Mucosa of descending colon (tissue), 3 donors: ENCODE measurements at regions not wholly inside any gene's neighbourhood (a gene's known extent, or its start where the extent isn't known, plus 50 kb on each side); places are given as distances from the start of the nearest gene placed in this dataset.
"Not testable (repeated sequence)": the region's sequence is repeated elsewhere in the genome, so short reads cannot be mapped to it uniquely, and the experiment has no call there.

Experiments
- ATAC-seq: fragments of 200-7000 bp; cut with Tn5 transposase; one replicate; pipeline ENCODE4 v1.9.1; 2020; ENCODE audit warnings: mild to moderate bottlenecking, moderate library complexity
- DNase-seq, 3 donors: peaks; one replicate each; pipeline ENCODE4 v3.0.0-alpha.2; 2020
- H3K36me3 ChIP-seq: fragments of 200-600 bp; one replicate; pipeline ENCODE4 v1.8.0; 2021; ENCODE audit warnings: low read depth, mild to moderate bottlenecking
- H3K4me1 ChIP-seq: fragments of 200-600 bp; one replicate; pipeline ENCODE4 v1.8.0; 2021; ENCODE audit warnings: low read depth, mild to moderate bottlenecking
- H3K4me3 ChIP-seq: fragments of 200-600 bp; one replicate; pipeline ENCODE4 v1.8.0; 2021; ENCODE audit warnings: mild to moderate bottlenecking
- H3K9me3 ChIP-seq: fragments of 200-600 bp; one replicate; pipeline ENCODE4 v1.8.0; 2021; ENCODE audit warnings: mild to moderate bottlenecking
- CTCF ChIP-seq: fragments of 200-600 bp; IDR thresholded peaks from one replicate; pipeline ENCODE4 v1.8.0; 2022; ENCODE audit warnings: antibody characterized with exemption, mild to moderate bottlenecking
- intact Hi-C, 2 donors: fragments of 100-400 bp; cut with DNase I in 1 of 2; cut with micrococcal nuclease in 1 of 2; formaldehyde crosslinking; loops; one replicate each; pipeline versions ENCODE4 v1.11.0 to v1.11.1; 2022; cut with DNase I, micrococcal nuclease
- donor health status: DM: no; HTN: no; CAD: no; lungs with moderate emphysema.
- donor health status: DM: no; HTN: no; CAD: no.
- donor health status: DM: no; HTN: yes; CAD: no.

- Histone ChIP-seq H3K4me3 (no peak overlapping the region), H3K36me3 (no peaks in the 10 kb centered on the region), H3K4me1 (no peaks in the 10 kb centered on the region), H3K9me3 (peaks cover 23% of the 10 kb centered on the region)
- ATAC-seq (no peak), DNase-seq (no peak)
- intact Hi-C loops: no loop called here
- no peak for TF ChIP-seq CTCF
Measured at GRCh38 chr17:54666559-54666958, 234.1 kb upstream of the TOM1L1 start.

GRCh38 chr17:54678158-54678557 lies 222.5 kb upstream of the TOM1L1 start:
- H3K4me1 ChIP-seq: no peaks in the 10 kb centered on the region
- no peaks in the 10 kb centered on the region for H3K9me3 ChIP-seq
- DNase-seq: no peak
- intact Hi-C loops: no loop called here
- no peak for ATAC-seq
- TF ChIP-seq CTCF: no peak
- no peak overlapping the region for H3K4me3 ChIP-seq
- H3K36me3 ChIP-seq: no peaks in the 10 kb centered on the region

- H3K9me3 ChIP-seq: peaks cover 9% of the 10 kb centered on the region
- no peaks in the 10 kb centered on the region for H3K36me3 ChIP-seq
- no peaks in the 10 kb centered on the region for H3K4me1 ChIP-seq
- intact Hi-C loops: no loop called here
- TF ChIP-seq CTCF: no peak
- H3K4me3 ChIP-seq: no peak overlapping the region
- ATAC-seq (no peak), DNase-seq (no peak)
Measured at GRCh38 chr17:54680410-54680809, 220.2 kb upstream of the TOM1L1 start.

GRCh38 chr17:54694287-54694887 lies 206.3 kb upstream of the TOM1L1 start:
- no peak overlapping the region for H3K4me3 ChIP-seq
- no peak for DNase-seq
- peaks cover 13% of the 10 kb centered on the region for H3K9me3 ChIP-seq
- intact Hi-C loops: no loop called here
- no peaks in the 10 kb centered on the region for H3K36me3 ChIP-seq
- no peak for ATAC-seq
- TF ChIP-seq CTCF: no peak
- no peaks in the 10 kb centered on the region for H3K4me1 ChIP-seq

- H3K36me3 ChIP-seq, H3K4me1 ChIP-seq, intact Hi-C loops, DNase-seq, ATAC-seq, H3K4me3 ChIP-seq: not testable (repeated sequence)
- peaks cover 17% of the 10 kb centered on the region for H3K9me3 ChIP-seq
Measured at GRCh38 chr17:54712798-54713197, 187.9 kb upstream of the TOM1L1 start.

- H3K9me3 ChIP-seq: peaks cover 5% of the 10 kb centered on the region
- no peak for ATAC-seq
- no peak for DNase-seq
- no peak overlapping the region for H3K4me3 ChIP-seq
- no peaks in the 10 kb centered on the region for H3K36me3 ChIP-seq
- intact Hi-C loops: no loop called here
- H3K4me1 ChIP-seq: no peaks in the 10 kb centered on the region
- no peak for TF ChIP-seq CTCF
Measured at GRCh38 chr17:54718286-54718685, 182.4 kb upstream of the TOM1L1 start.
